Anterior cingulate cortex (tissue), 58 donors: ENCODE measurements at regions not wholly inside any gene's neighbourhood (a gene's known extent, or its start where the extent isn't known, plus 50 kb on each side); places are given as distances from the start of the nearest gene placed in this dataset.
"Not testable (repeated sequence)": the region's sequence is repeated elsewhere in the genome, so short reads cannot be mapped to it uniquely, and the experiment has no call there.

Source experiments
- DNase-seq, 58 donors: peaks; one replicate each; lab custom pipeline; 2025; lab: John Stamatoyannopoulos, UW

DNA sequence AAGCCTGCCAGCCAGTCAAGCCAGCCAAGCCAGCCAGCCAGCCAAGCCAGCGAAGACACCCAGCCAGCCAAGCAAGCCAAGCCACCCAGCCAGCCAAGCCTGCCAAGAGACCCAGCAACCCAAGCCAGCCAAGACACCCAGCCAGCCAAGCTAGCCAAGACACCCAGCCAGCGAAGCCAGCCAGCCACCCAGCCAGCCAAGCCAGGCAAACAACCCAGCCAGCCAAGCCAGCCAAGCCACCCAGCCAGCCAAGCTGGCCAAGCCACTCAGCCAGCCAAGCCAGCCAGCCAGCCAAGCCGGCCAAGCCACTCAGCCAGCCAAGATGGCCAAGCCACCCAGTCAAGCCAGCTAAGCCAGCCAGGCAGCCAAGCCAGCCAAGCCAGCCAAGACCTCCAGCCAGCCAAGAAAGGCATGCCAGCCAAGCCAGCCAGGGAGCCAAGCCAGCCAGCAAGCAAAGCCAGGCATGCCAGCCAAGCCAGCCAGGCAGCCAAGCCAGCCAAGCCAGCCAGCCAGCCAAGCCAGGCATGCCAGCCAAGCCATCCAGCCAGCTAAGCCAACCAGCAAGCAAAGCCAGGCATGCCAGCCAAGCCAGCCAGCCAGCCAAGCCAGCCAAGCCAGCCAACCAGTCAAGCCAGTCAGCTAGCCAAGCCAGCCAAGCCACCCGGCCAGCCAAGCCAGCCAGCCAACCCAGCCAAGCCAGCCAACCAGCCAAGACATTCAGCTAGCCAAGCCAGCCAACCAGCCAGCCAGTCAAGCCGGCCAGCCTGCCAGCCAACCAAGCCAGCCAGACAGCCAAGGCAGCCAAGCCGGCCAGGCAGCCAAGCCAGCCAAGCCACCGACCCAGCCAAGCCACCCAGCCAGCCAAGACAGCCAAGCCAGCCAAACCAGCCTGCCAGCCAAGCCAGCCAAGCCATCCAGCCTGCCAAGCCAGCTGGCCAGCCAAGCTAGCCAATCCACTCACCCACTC is 323.8 kb upstream of the PLGLB2 start:
- DNase-seq: not testable (repeated sequence)

DNA sequence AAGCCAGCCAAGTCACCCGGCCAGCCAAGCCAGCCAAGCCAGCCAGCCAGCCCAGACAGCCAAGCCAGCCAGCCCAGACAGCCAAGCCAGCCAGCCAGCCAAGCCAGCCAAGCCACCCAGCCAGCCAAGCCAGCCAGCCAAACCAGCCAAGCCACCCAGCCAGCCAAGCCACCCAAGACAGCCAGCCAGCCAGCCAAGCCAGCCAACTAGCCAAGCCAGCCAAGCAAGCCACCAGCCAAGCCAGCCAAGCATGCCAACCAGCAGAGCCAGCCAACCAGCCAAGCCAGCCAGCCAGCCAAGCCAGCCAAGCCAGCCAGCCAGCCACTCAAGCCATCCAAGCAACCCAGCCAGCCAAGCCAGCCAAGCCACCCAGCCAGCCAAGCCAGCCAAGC is 323.1 kb upstream of the PLGLB2 start:
- DNase-seq: not testable (repeated sequence)

GRCh38 chr2:87425191-87425590 is 322.7 kb upstream of the PLGLB2 start:
- not testable (repeated sequence) for DNase-seq

DNA sequence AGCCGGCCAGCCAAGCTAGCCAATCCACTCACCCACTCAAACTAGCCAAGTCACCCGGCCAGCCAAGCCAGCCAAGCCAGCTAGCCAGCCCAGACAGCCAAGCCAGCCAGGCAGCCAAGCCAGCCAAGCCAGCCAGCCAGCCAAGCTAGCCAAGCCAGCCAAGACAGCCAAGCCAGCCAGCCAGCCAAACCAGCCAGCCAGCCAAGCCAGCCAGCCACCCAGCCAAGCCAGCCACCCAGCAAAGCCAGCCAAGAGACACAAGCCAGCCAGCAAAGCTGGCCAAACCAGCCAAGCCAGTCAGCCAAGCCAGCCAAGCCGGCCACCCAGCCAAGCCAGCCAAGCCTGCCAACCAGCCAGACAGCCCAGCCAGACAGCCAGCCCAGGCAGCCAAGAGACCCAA is 322.2 kb upstream of the PLGLB2 start:
- DNase-seq: not testable (repeated sequence)

GRCh38 chr2:87428452-87429130 is 319.3 kb upstream of the PLGLB2 start:
- DNase-seq: not testable (repeated sequence)

DNA sequence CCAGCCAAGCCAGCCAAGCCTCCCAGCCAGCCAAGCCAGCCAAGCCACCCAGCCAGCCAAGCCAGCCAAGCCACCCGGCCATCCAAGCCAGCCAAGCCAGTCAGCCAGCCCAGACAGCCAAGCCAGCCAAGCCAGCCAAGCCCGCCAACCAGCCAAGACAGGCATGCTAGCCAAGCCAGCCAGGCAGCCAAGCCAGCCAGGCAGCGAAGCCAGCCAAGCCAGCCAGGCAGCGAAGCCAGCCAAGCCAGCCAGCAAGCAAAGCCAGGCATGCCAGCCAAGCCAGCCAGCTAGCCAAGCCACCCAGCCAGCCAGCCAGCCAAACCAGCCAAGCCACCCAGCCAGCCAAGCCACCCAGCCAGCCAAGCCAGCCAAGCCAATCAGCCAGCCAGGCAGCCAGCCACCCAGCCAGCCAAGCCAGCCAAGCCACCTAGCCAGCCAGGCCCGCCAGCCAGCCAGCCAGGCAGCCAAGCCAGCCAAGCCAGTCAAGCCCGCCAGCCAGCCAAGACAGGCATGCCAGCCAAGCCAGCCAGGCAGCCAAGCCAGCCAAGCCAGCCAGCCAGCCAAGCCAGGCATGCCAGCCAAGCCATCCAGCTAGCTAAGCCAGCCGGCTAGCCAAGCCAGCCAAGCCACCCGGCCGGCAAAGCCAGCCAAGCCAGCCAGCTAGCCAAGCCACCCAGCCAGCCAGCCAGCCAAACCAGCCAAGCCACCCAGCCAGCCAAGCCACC is 318.5 kb upstream of the PLGLB2 start:
- not testable (repeated sequence) for DNase-seq

- not testable (repeated sequence) for DNase-seq
Measured at GRCh38 chr2:87429931-87430275, 318.0 kb upstream of the PLGLB2 start.

GRCh38 chr2:87431051-87431450 is 316.8 kb upstream of the PLGLB2 start:
- not testable (repeated sequence) for DNase-seq

DNA sequence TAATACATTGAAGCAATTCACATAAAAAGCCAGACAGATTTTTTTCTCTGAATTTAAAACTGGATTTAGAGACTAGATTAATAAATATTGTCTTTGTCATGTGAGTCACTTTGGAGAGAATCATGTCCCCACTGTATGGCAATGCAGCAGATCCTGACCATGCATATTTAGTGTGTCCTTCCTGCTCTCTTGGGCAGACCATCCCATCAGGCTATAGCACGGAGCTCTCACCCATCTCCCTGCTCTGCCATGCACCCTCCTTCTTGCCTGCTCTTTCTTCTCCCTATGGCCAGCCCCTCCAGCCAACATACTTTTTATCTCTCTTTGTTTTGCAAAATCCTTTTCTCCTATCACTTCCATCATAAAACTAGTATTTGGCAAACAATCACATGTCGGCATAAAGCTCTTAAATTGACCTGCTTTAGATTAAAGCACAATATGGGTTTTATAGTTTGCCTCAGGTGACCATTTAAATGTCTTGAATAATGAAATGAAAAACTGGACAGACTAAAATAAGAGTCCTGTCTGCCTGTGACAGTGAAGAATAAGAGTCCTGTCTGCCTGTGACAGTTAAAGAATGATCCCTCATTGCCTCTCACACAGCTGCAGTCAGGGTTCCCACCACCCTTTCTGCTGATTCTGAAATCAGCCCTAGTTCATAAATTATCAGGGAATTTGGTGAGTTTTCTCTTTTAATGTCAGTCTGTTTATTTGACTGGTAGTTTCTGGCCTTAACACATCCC is 315.0 kb upstream of the PLGLB2 start:
- DNase-seq: not testable (repeated sequence)

- DNase-seq: not testable (repeated sequence)
Measured at GRCh38 chr2:87436007-87436406, 311.9 kb upstream of the PLGLB2 start.

DNA sequence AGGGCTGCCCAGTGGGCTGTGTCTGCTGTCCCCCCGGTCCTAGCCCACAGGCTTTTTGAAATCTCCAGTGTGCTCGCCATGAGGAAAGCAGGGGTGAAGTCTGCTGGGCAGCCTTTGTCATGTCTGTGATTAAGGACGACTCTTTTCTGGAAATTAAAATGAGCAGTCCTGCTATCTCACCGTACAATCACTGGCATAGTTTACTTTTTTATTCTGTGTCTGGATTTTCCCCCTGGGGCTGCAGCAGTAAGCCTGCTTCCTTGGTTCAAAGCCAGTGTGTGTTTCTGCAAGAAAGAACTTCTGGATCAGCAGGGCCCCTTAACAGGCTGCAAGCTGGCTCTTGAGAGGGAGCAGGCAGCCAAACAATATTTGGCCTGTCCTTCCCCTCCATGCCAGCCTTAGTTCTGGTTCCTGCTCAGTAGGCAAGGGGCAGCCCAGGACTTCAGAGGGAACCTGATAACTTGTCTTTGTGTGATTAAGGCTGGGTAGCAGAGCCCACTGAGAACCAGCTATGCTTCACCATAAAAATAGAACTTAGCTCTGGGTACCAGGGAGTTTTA is 310.1 kb upstream of the PLGLB2 start:
- not testable (repeated sequence) for DNase-seq

GRCh38 chr2:87438780-87439454 is 309.0 kb upstream of the PLGLB2 start:
- not testable (repeated sequence) for DNase-seq

- DNase-seq: not testable (repeated sequence)
Measured at GRCh38 chr2:87439617-87440204, 308.2 kb upstream of the PLGLB2 start.

GRCh38 chr2:87440650-87441049 is 307.2 kb upstream of the PLGLB2 start:
- not testable (repeated sequence) for DNase-seq

DNA sequence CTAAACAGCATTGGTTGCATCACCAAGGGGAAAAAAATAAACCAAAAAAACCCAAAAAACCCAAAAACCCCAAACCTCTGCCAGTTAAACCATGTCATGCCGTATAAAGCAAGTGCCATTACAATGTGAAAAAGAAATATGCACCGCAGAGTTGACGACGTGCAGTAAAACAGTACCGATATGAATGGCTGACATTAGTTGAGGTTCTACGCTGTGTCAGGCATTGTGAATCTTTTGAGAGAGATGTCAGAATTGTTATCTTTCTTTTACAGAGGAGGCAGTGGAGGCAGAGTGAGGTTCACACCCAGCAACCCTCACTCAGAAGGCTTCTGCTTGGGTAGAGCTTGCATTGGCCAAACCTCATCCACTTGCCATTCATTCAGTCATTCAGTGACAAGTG is 306.5 kb upstream of the PLGLB2 start:
- not testable (repeated sequence) for DNase-seq

DNA sequence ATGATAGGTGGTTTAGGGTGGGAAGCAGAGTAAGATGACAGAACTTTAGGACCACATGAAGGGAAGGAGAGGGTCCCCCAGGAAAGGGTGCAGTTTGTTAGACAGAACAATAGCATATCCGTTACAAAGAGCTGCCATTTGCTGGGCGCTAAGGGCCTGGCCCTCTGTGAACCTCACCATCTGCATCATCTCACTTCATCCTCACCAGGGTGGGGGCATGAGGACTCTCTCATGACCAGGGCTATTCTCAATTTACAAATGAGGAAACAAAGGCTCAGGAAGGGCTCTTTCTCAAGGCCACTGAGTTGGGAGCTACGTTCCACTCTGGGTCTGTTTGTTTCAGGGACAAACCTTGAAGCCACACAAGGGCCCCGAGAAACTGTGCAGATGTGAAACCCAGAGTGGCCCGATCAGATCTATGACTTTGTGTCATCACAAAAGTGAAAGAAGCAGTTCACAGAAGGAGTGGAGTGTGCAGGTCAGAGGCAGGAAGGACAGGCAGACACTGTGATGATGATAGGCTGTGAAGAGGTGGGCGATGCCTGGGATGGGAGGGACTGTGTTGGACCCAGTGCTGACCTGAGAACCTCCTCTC is 304.8 kb upstream of the PLGLB2 start:
- not testable (repeated sequence) for DNase-seq

GRCh38 chr2:87444951-87445350 is 302.9 kb upstream of the PLGLB2 start:
- not testable (repeated sequence) for DNase-seq

- not testable (repeated sequence) for DNase-seq
Measured at GRCh38 chr2:87445613-87446312, 302.1 kb upstream of the PLGLB2 start.
